Mesenchymal stem cell (in vitro differentiated cells and primary cell): ENCODE measurements at regions not wholly inside any gene's neighbourhood (a gene's known extent, or its start where the extent isn't known, plus 50 kb on each side); places are given as distances from the start of the nearest gene placed in this dataset.

Experiments used
- DNase-seq: peaks from one replicate; pipeline ENCODE4 v3.0.0-alpha.2; 2013
- H2AFZ ChIP-seq: one replicate; pipeline ENCODE4 v1.6.1; 2013; ENCODE audit warnings: low read depth, mild to moderate bottlenecking, control low read depth, inconsistent platforms, low read length, moderate library complexity
- H2AK5ac ChIP-seq: 2 replicates; pipeline ENCODE4 v1.6.1; 2013; ENCODE audit warnings: low read length, moderate library complexity, mild to moderate bottlenecking, inconsistent platforms; ENCODE audit not compliant: severe bottlenecking
- H2BK120ac ChIP-seq: one replicate; pipeline ENCODE4 v1.6.1; 2013; ENCODE audit warnings: low read depth, mild to moderate bottlenecking, inconsistent platforms, low read length, moderate library complexity
- H2BK12ac ChIP-seq, 2 experiments: one replicate each; pipeline ENCODE4 v1.6.1; 2013; ENCODE audit warnings: inconsistent platforms in 2 of 2, low read length in 2 of 2, mild to moderate bottlenecking in 2 of 2, moderate library complexity in 2 of 2, control low read depth in 1 of 2
- H2BK15ac ChIP-seq: one replicate; pipeline ENCODE4 v1.6.1; 2013; ENCODE audit warnings: mild to moderate bottlenecking, low read depth, inconsistent platforms; ENCODE audit not compliant: poor library complexity, severe bottlenecking
- H2BK5ac ChIP-seq: 2 replicates; pipeline ENCODE4 v1.6.1; 2013; ENCODE audit warnings: low read depth, mild to moderate bottlenecking, low read length, control low read depth, inconsistent platforms; ENCODE audit not compliant: poor library complexity, severe bottlenecking
- H3K14ac ChIP-seq, 2 experiments: one replicate each; pipeline ENCODE4 v1.6.1; 2013; ENCODE audit warnings: inconsistent platforms in 2 of 2, low read length in 2 of 2, control low read depth in 1 of 2, mild to moderate bottlenecking in 1 of 2, moderate library complexity in 1 of 2
- H3K18ac ChIP-seq, 2 experiments: one replicate each; pipeline ENCODE4 v1.6.1; 2013; ENCODE audit warnings: inconsistent platforms in 2 of 2, low read length in 2 of 2, control low read depth in 1 of 2, low read depth in 1 of 2, mild to moderate bottlenecking in 1 of 2
- H3K23ac ChIP-seq, 2 experiments: one replicate each; pipeline ENCODE4 v1.6.1; 2013; ENCODE audit warnings: inconsistent platforms in 2 of 2, low read length in 2 of 2, mild to moderate bottlenecking in 2 of 2, moderate library complexity in 2 of 2, control low read depth in 1 of 2
- H3K27ac ChIP-seq: 2 replicates; pipeline ENCODE4 v1.5.1; 2013; ENCODE audit warnings: mild to moderate bottlenecking, moderate library complexity, low read length, control low read depth, inconsistent platforms; ENCODE audit not compliant: poor library complexity, severe bottlenecking
- H3K27me3 ChIP-seq, 2 experiments: 2 replicates each; pipeline versions ENCODE4 v1.6.1 to v1.7.0; 2013; ENCODE audit warnings: low read length in 2 of 2, mild to moderate bottlenecking in 2 of 2, moderate library complexity in 2 of 2, control low read depth in 1 of 2, inconsistent platforms in 1 of 2; ENCODE audit not compliant: control insufficient read depth in 1 of 2, insufficient read depth in 1 of 2
- H3K36me3 ChIP-seq, 2 experiments: 2 replicates each; pipeline versions ENCODE4 v1.6.1 to v1.7.0; 2013; ENCODE audit warnings: low read length in 2 of 2, control low read depth in 1 of 2, inconsistent platforms in 1 of 2, low read depth in 1 of 2, mild to moderate bottlenecking in 1 of 2; ENCODE audit not compliant: insufficient read depth in 2 of 2, control insufficient read depth in 1 of 2
- H3K4ac ChIP-seq, 2 experiments: one replicate each; pipeline ENCODE4 v1.6.1; 2013; ENCODE audit warnings: inconsistent platforms in 2 of 2, low read length in 2 of 2, mild to moderate bottlenecking in 2 of 2, moderate library complexity in 2 of 2, control low read depth in 1 of 2, low read depth in 1 of 2
- H3K4me1 ChIP-seq: 2 replicates; pipeline ENCODE4 v1.6.1; 2013; ENCODE audit warnings: low read depth, low read length, control low read depth; ENCODE audit not compliant: control insufficient read depth, insufficient read depth
- H3K4me2 ChIP-seq: 2 replicates; pipeline ENCODE4 v1.6.1; 2013; ENCODE audit warnings: low read length, mild to moderate bottlenecking, inconsistent platforms; ENCODE audit not compliant: poor library complexity, severe bottlenecking
- H3K4me3 ChIP-seq, 2 experiments: 2 replicates each; pipeline versions ENCODE4 v1.5.1 to v1.7.0; 2013; ENCODE audit warnings: low read length in 2 of 2, mild to moderate bottlenecking in 2 of 2, control low read depth in 1 of 2, low read depth in 1 of 2; ENCODE audit not compliant: insufficient read depth in 1 of 2
- H3K79me1 ChIP-seq: replicated peaks from 2 replicates; pipeline ENCODE4 v1.6.1; 2013; ENCODE audit warnings: mild to moderate bottlenecking, control low read depth, low read length, inconsistent platforms; ENCODE audit not compliant: poor library complexity, severe bottlenecking
- H3K9ac ChIP-seq: 2 replicates; pipeline ENCODE4 v1.7.0; 2013; ENCODE audit warnings: mild to moderate bottlenecking, low read length, moderate library complexity
- H3K9me3 ChIP-seq: 2 replicates; pipeline ENCODE4 v1.7.0; 2013; ENCODE audit warnings: mild to moderate bottlenecking, low read length; ENCODE audit not compliant: control insufficient read depth
- H4K8ac ChIP-seq: one replicate; pipeline ENCODE4 v1.6.1; 2013; ENCODE audit warnings: inconsistent platforms, mild to moderate bottlenecking, low read length, moderate library complexity
- H4K91ac ChIP-seq: one replicate; pipeline ENCODE4 v1.6.1; 2013; ENCODE audit warnings: mild to moderate bottlenecking, low read length, inconsistent platforms
- WGBS: methylation state at CpG from one replicate; pipeline ENCODE4 v1.1.7; 2013; ENCODE audit warnings: mixed read lengths; 5-methylcytosine and 5-hydroxymethylcytosine counted together

GRCh38 chr2:222049946-222050345, 248.9 kb downstream of the PAX3 start:
- H3K4me1 ChIP-seq, result no peaks in the 10 kb centered on the region
- H2AFZ ChIP-seq, result no peak overlapping the region

GRCh38 chr2:222043897-222044296, 254.9 kb downstream of the PAX3 start:
- H3K27me3 ChIP-seq, result peaks cover 11 to 67% of the 10 kb centered on the region in 2 experiments
- no peak overlapping the region for H3K9ac ChIP-seq
- no peak overlapping the region for H4K91ac ChIP-seq
- H2AFZ ChIP-seq, result no peak overlapping the region
- H3K23ac ChIP-seq, result no peak overlapping the region
- no peak overlapping the region for H2AK5ac ChIP-seq
- no peak overlapping the region for H2BK12ac ChIP-seq
- no peak overlapping the region for H3K14ac ChIP-seq
- no peak overlapping the region for H2BK15ac ChIP-seq
- no peak overlapping the region for H3K18ac ChIP-seq
- no peaks in the 10 kb centered on the region for H3K79me1 ChIP-seq
- H2BK120ac ChIP-seq, result no peak overlapping the region
- H3K4me1 ChIP-seq, result no peaks in the 10 kb centered on the region
- H3K4ac ChIP-seq, result no peak overlapping the region
- no peaks in the 10 kb centered on the region for H3K9me3 ChIP-seq
- 92% methylated on average over 2 of the region's 4 CpGs for WGBS
- no peak overlapping the region for H3K4me2 ChIP-seq
- no peak overlapping the region for H3K27ac ChIP-seq
- DNase-seq, result no peak
- no peak overlapping the region for H3K4me3 ChIP-seq
- H2BK5ac ChIP-seq, result no peak overlapping the region
- no peaks in the 10 kb centered on the region for H3K36me3 ChIP-seq
- no peak overlapping the region for H4K8ac ChIP-seq

More at GRCh38 chr2:222049946-222050345, 248.9 kb downstream of the PAX3 start:
- Histone ChIP-seq H2BK15ac (no peak overlapping the region), H3K9me3 (no peaks in the 10 kb centered on the region), H2BK12ac (no peak overlapping the region), H2BK120ac (no peak overlapping the region), H3K27me3 (peaks cover 41 to 83% of the 10 kb centered on the region in 2 experiments), H4K8ac (no peak overlapping the region), H2BK5ac (no peak overlapping the region), H3K14ac (no peak overlapping the region), H3K4me3 (no peak overlapping the region), H3K36me3 (no peaks in the 10 kb centered on the region), H3K18ac (no peak overlapping the region), H3K4ac (no peak overlapping the region), H2AK5ac (no peak overlapping the region), H3K4me2 (no peak overlapping the region), H3K9ac (no peak overlapping the region), H3K23ac (peak overlapping the region in 1 of 2 experiments; percentile 56), H4K91ac (no peak overlapping the region), H3K27ac (no peak overlapping the region), H3K79me1 (no peaks in the 10 kb centered on the region)
- WGBS, result 29% methylated on average over 1 of the region's 3 CpGs
- peak; percentile 47 for DNase-seq

- H3K4me2 ChIP-seq, result no peak overlapping the region
- no peak overlapping the region for H2BK12ac ChIP-seq
- H3K36me3 ChIP-seq, result no peaks in the 10 kb centered on the region
- H3K23ac ChIP-seq, result no peak overlapping the region
- H3K14ac ChIP-seq, result no peak overlapping the region
- H3K4me3 ChIP-seq, result no peak overlapping the region
- no peak overlapping the region for H2AK5ac ChIP-seq
- H2AFZ ChIP-seq, result no peak overlapping the region
- no peak overlapping the region for H3K4ac ChIP-seq
- H3K27ac ChIP-seq, result no peak overlapping the region
- H4K8ac ChIP-seq, result no peak overlapping the region
- H3K27me3 ChIP-seq, result peaks cover 9 to 55% of the 10 kb centered on the region in 2 experiments
- no peak overlapping the region for H2BK120ac ChIP-seq
- no peak overlapping the region for H2BK15ac ChIP-seq
- no peak overlapping the region for H4K91ac ChIP-seq
- no peak overlapping the region for H3K9ac ChIP-seq
- WGBS, result 83% methylated on average over 4 of the region's 4 CpGs
- no peaks in the 10 kb centered on the region for H3K4me1 ChIP-seq
- no peak overlapping the region for H2BK5ac ChIP-seq
- H3K79me1 ChIP-seq, result no peaks in the 10 kb centered on the region
- H3K18ac ChIP-seq, result no peak overlapping the region
- H3K9me3 ChIP-seq, result no peaks in the 10 kb centered on the region
- DNase-seq, result no peak
Measured at GRCh38 chr2:222042666-222043065, 256.1 kb downstream of the PAX3 start.

GRCh38 chr2:222040333-222040732, 258.5 kb downstream of the PAX3 start:
- H3K4ac ChIP-seq, result no peak overlapping the region
- H3K18ac ChIP-seq, result no peak overlapping the region
- H2BK120ac ChIP-seq, result no peak overlapping the region
- H2AFZ ChIP-seq, result no peak overlapping the region
- no peaks in the 10 kb centered on the region for H3K79me1 ChIP-seq
- no peak for DNase-seq
- no peaks in the 10 kb centered on the region for H3K9me3 ChIP-seq
- H3K9ac ChIP-seq, result no peak overlapping the region
- H2BK15ac ChIP-seq, result no peak overlapping the region
- no peak overlapping the region for H3K14ac ChIP-seq
- no peaks in the 10 kb centered on the region for H3K36me3 ChIP-seq
- H3K4me2 ChIP-seq, result no peak overlapping the region
- H4K91ac ChIP-seq, result no peak overlapping the region
- no peak overlapping the region for H2BK12ac ChIP-seq
- H3K27me3 ChIP-seq, result peaks cover 0 to 50% of the 10 kb centered on the region in 2 experiments
- WGBS, result 94% methylated on average over 1 of the region's 2 CpGs
- H3K23ac ChIP-seq, result no peak overlapping the region
- H4K8ac ChIP-seq, result no peak overlapping the region
- H3K4me1 ChIP-seq, result no peaks in the 10 kb centered on the region
- H3K4me3 ChIP-seq, result no peak overlapping the region
- no peak overlapping the region for H3K27ac ChIP-seq
- H2BK5ac ChIP-seq, result no peak overlapping the region
- no peak overlapping the region for H2AK5ac ChIP-seq
